Calu3 (cell line): ENCODE measurements at regions not wholly inside any gene's neighbourhood (a gene's known extent, or its start where the extent isn't known, plus 50 kb on each side); places are given as distances from the start of the nearest gene placed in this dataset.

ENCODE experiments used
- BruUV-seq: library from RNA; stranded (reverse); fragments of 400-500 nt; replicated peaks from 2 replicates; lab custom pipeline; 2021; lab: Mats Ljungman, UMichigan
- CTCF ChIA-PET: fragments of 300-600 bp; sonication (Branson Sonifier 250); formaldehyde crosslinking; loops from one replicate; lab custom pipeline; 2022; ENCODE audit warnings: antibody characterized with exemption; lab: Charles Lee
- DNase-seq: peaks from one replicate; pipeline ENCODE4 v3.0.0; 2022
- H3K27ac Mint-ChIP-seq: one replicate; pipeline ENCODE4 v1.8.0; 2022; ENCODE audit warnings: mixed read lengths; ENCODE audit not compliant: unreplicated experiment
- H3K27me3 Mint-ChIP-seq: one replicate; pipeline ENCODE4 v1.8.0; 2022; ENCODE audit warnings: mixed read lengths; ENCODE audit not compliant: unreplicated experiment
- H3K36me3 Mint-ChIP-seq: one replicate; pipeline ENCODE4 v1.8.0; 2022; ENCODE audit warnings: mild to moderate bottlenecking, moderate library complexity, mixed read lengths; ENCODE audit not compliant: insufficient read depth, unreplicated experiment
- H3K4me1 Mint-ChIP-seq: one replicate; pipeline ENCODE4 v1.8.0; 2022; ENCODE audit warnings: mild to moderate bottlenecking, low read depth, mixed read lengths; ENCODE audit not compliant: unreplicated experiment
- H3K4me3 Mint-ChIP-seq: one replicate; pipeline ENCODE4 v1.8.0; 2022; ENCODE audit warnings: mild to moderate bottlenecking, low read depth, moderate library complexity, mixed read lengths; ENCODE audit not compliant: unreplicated experiment
- H3K9me3 Mint-ChIP-seq: one replicate; pipeline ENCODE4 v1.8.0; 2022; ENCODE audit warnings: low read depth, mixed read lengths; ENCODE audit not compliant: unreplicated experiment
- intact Hi-C: fragments of 100-400 bp; cut with micrococcal nuclease; formaldehyde crosslinking; loops from one replicate; pipeline ENCODE4 v1.10.0; 2022; ENCODE audit not compliant: unreplicated experiment
- TF ChIP-seq, protein P1 (sequence below): fragments of 200-600 bp; IDR thresholded peaks from one replicate; pipeline ENCODE4 v1.8.0; 2022; ENCODE audit warnings: antibody characterized with exemption; ENCODE audit not compliant: unreplicated experiment

DNA sequence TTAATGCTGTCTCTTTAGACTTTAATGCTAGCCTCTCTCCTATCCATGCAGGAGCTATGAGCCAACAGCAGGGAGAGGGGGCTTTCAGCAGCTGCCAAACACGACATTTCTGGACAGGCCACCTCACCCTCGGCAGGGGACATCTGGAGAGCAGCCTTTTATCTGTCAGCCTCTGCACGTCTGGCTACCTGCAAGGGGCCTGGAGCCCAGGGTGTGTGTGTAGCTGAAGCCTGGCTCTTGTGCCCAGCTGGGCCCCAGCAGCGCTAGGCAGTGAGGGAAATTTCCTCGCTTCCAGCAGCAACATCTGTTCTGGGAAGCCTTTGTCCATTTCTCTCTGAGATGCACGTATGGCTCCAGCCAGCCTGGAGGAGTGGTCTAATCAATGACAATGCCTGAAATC is 728.7 kb upstream of the ID2 start:
- DNase-seq, result no peak
- TF ChIP-seq, protein P1, sequence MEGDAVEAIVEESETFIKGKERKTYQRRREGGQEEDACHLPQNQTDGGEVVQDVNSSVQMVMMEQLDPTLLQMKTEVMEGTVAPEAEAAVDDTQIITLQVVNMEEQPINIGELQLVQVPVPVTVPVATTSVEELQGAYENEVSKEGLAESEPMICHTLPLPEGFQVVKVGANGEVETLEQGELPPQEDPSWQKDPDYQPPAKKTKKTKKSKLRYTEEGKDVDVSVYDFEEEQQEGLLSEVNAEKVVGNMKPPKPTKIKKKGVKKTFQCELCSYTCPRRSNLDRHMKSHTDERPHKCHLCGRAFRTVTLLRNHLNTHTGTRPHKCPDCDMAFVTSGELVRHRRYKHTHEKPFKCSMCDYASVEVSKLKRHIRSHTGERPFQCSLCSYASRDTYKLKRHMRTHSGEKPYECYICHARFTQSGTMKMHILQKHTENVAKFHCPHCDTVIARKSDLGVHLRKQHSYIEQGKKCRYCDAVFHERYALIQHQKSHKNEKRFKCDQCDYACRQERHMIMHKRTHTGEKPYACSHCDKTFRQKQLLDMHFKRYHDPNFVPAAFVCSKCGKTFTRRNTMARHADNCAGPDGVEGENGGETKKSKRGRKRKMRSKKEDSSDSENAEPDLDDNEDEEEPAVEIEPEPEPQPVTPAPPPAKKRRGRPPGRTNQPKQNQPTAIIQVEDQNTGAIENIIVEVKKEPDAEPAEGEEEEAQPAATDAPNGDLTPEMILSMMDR, result no peak
- intact Hi-C loops, result no loop called here
- no peaks in the 10 kb centered on the region for H3K36me3 Mint-ChIP-seq
- CTCF ChIA-PET, result interaction anchor here (0.7 kb wide), 1 partner anchor 546 kb away, joined by 3 read pairs; no protein-coding TSS in a partner anchor
- H3K27ac Mint-ChIP-seq, result no peak overlapping the region
- H3K4me1 Mint-ChIP-seq, result peaks cover 29% of the 10 kb centered on the region
- H3K4me3 Mint-ChIP-seq, result no peak overlapping the region
- no peaks in the 10 kb centered on the region for H3K9me3 Mint-ChIP-seq
- H3K27me3 Mint-ChIP-seq, result no peaks in the 10 kb centered on the region
- BruUV-seq, result no TSS peak

DNA sequence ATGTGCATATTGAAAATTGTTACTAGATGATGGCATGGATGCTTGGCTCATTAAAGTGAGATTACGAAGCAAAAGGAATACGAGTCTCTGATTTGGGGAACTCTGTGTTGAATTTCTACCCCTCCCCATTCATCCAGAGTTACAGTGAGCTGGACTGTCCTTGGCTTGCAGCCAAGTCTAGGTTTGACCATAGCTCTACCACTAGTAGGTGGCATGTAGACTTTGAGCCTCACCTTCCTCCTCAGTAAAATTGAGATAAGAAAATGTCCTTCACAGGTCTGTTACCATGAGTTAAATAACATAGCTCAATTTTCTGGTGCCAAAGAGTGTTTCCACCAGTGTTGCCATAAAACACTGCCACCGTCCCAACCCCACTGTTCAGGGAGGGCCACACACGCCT is 727.6 kb upstream of the ID2 start:
- no peaks in the 10 kb centered on the region for H3K36me3 Mint-ChIP-seq
- TF ChIP-seq, protein P1, result no peak
- H3K27ac Mint-ChIP-seq, result no peak overlapping the region
- no peaks in the 10 kb centered on the region for H3K9me3 Mint-ChIP-seq
- no peak for DNase-seq
- intact Hi-C loops, result no loop called here
- H3K4me3 Mint-ChIP-seq, result no peak overlapping the region
- peaks cover 29% of the 10 kb centered on the region for H3K4me1 Mint-ChIP-seq
- BruUV-seq, result no TSS peak
- CTCF ChIA-PET, result interaction anchor here (1.0 kb wide), 1 partner anchor 8 kb away, joined by 3 read pairs; no protein-coding TSS in a partner anchor
- no peaks in the 10 kb centered on the region for H3K27me3 Mint-ChIP-seq

DNA sequence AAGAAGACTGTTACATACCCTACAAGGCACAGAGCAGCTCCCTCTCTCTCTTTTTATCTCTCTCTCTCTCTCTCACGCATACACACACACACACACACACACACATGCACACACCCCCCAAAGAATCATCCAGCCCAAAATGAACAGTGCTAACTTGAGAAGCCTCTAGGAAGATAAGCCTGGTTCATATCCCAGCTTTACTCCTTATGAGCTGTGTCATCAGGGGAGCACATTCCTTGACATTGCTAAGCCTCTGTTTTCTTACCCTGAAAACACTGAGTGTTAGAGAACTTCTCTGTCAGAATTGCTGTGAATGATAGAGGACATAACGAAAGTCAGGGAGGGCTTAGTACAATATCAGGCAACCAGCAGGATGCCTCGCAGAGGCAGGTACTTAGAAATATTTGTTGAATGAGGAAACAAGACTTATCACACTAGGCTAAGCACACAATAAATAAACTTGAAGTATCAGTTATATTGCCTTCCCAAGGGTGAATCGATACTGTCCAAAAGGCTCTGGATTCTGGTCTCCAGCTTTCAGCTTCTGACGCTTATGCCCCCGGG is 725.6 kb upstream of the ID2 start:
- TF ChIP-seq, protein P1, result no peak
- no peak overlapping the region for H3K27ac Mint-ChIP-seq
- peaks cover 33% of the 10 kb centered on the region for H3K4me1 Mint-ChIP-seq
- intact Hi-C loops, result no loop called here
- H3K9me3 Mint-ChIP-seq, result no peaks in the 10 kb centered on the region
- no peaks in the 10 kb centered on the region for H3K36me3 Mint-ChIP-seq
- H3K4me3 Mint-ChIP-seq, result no peak overlapping the region
- no TSS peak for BruUV-seq
- CTCF ChIA-PET, result interaction anchor here (0.6 kb wide), 1 partner anchor 280 kb away, joined by 5 read pairs; no protein-coding TSS in a partner anchor
- no peaks in the 10 kb centered on the region for H3K27me3 Mint-ChIP-seq
- DNase-seq, result no peak

DNA sequence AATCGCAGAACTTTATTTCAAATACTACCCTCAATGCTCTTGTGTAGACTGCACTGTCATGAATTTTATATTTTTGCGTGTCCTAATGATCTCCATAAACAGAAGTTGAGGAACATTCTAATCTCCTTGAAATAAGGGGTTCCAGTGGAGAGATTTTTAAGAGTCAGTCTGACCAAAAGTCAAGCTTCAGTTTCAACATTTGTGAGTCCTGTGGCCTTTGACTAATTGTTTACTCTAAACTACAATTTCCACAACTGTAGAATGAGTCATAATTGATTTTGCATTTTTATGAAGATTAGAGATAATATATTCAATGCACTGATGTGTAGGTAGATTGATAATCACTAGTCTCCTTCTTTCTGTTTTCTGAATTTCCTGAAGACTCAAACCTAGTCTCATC is 720.3 kb upstream of the ID2 start:
- H3K27ac Mint-ChIP-seq, result peak overlapping the region; percentile 58
- no TSS peak for BruUV-seq
- H3K4me3 Mint-ChIP-seq, result no peak overlapping the region
- DNase-seq, result no peak
- H3K4me1 Mint-ChIP-seq, result peaks cover 36% of the 10 kb centered on the region
- CTCF ChIA-PET, result no interaction called here
- no peaks in the 10 kb centered on the region for H3K27me3 Mint-ChIP-seq
- no peaks in the 10 kb centered on the region for H3K9me3 Mint-ChIP-seq
- intact Hi-C loops, result no loop called here
- no peaks in the 10 kb centered on the region for H3K36me3 Mint-ChIP-seq
- TF ChIP-seq, protein P1, result no peak
